Left lung (tissue), 4 donors: ENCODE measurements at regions not wholly inside any gene's neighbourhood (a gene's known extent, or its start where the extent isn't known, plus 50 kb on each side); places are given as distances from the start of the nearest gene placed in this dataset.

Experiments
- ATAC-seq: fragments of 200-7000 bp; cut with Tn5 transposase; one replicate; pipeline ENCODE4 v1.9.1; 2020; ENCODE audit warnings: moderate library complexity
- DNase-seq, 4 donors: peaks; one replicate each; pipeline ENCODE4 v3.0.0-alpha.2; 2013 to 2020
- H3K27ac ChIP-seq, 2 donors: fragments of 200-600 bp; sonication (generic) in 1 of 2; one replicate each; pipeline versions ENCODE4 v1.5.0 to v1.8.0; 2020 to 2021
- H3K27me3 ChIP-seq, 2 donors: fragments of 200-600 bp; sonication (generic) in 1 of 2; one replicate each; pipeline versions ENCODE4 v1.5.0 to v1.8.0; 2020 to 2021
- H3K36me3 ChIP-seq, 2 donors: fragments of 200-600 bp; sonication (generic) in 1 of 2; one replicate each; pipeline versions ENCODE4 v1.5.0 to v1.8.0; 2020 to 2021
- H3K4me1 ChIP-seq, 2 donors: fragments of 200-600 bp; one replicate each; pipeline ENCODE4 v1.8.0; 2021
- H3K4me3 ChIP-seq, 2 donors: fragments of 200-600 bp; sonication (generic) in 1 of 2; one replicate each; pipeline versions ENCODE4 v1.5.0 to v1.8.0; 2020 to 2021; ENCODE audit warnings: mild to moderate bottlenecking in 1 of 2
- H3K9me3 ChIP-seq, 2 donors: fragments of 200-600 bp; sonication (generic) in 1 of 2; one replicate each; pipeline versions ENCODE4 v1.5.0 to v1.8.0; 2020 to 2021
- intact Hi-C, 2 donors: fragments of 100-400 bp; cut with DNase I; formaldehyde crosslinking; loops; one replicate each; pipeline versions ENCODE4 v1.11.2 to v1.14.2; 2022
- TF ChIP-seq, protein P1 (sequence below), 2 donors: fragments of 200-600 bp; sonication (generic) in 1 of 2; IDR thresholded peaks; one replicate each; pipeline versions ENCODE4 v1.5.0 to v1.8.0; 2021; ENCODE audit warnings: antibody characterized with exemption in 2 of 2
- donor health status: DM: no; HTN: yes; CAD: no.
- donor health status: DM: no; HTN: no; CAD: no.

DNA sequence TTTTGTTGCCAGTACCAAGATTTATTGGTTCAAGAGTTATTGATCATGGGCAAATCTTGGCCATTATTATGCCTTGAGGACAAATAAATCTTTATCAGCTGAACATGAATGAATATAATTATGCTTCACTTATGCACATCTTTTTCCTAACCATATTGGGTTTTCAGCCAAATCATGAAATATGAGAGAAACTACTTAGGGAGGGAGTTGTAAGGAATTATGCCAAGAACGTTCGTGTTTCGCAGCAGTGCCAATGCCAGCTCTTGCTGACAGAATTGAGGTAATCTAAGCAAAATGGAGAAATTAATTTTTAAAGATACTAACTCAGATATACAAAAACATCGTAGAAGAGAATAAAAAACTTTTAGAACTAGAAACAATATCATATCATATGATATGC is 301.1 kb upstream of the SASH1 start:
- no peak for DNase-seq
- intact Hi-C loops: no loop called here
- H3K9me3 ChIP-seq: no peaks in the 10 kb centered on the region
- H3K36me3 ChIP-seq: no peaks in the 10 kb centered on the region
- TF ChIP-seq, protein P1, sequence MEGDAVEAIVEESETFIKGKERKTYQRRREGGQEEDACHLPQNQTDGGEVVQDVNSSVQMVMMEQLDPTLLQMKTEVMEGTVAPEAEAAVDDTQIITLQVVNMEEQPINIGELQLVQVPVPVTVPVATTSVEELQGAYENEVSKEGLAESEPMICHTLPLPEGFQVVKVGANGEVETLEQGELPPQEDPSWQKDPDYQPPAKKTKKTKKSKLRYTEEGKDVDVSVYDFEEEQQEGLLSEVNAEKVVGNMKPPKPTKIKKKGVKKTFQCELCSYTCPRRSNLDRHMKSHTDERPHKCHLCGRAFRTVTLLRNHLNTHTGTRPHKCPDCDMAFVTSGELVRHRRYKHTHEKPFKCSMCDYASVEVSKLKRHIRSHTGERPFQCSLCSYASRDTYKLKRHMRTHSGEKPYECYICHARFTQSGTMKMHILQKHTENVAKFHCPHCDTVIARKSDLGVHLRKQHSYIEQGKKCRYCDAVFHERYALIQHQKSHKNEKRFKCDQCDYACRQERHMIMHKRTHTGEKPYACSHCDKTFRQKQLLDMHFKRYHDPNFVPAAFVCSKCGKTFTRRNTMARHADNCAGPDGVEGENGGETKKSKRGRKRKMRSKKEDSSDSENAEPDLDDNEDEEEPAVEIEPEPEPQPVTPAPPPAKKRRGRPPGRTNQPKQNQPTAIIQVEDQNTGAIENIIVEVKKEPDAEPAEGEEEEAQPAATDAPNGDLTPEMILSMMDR (IDR thresholded peaks at IDR 0.05): no peak
- H3K27ac ChIP-seq: no peak overlapping the region
- H3K4me3 ChIP-seq: no peak overlapping the region
- no peaks in the 10 kb centered on the region for H3K4me1 ChIP-seq
- no peak for ATAC-seq
- H3K27me3 ChIP-seq: no peaks in the 10 kb centered on the region

DNA sequence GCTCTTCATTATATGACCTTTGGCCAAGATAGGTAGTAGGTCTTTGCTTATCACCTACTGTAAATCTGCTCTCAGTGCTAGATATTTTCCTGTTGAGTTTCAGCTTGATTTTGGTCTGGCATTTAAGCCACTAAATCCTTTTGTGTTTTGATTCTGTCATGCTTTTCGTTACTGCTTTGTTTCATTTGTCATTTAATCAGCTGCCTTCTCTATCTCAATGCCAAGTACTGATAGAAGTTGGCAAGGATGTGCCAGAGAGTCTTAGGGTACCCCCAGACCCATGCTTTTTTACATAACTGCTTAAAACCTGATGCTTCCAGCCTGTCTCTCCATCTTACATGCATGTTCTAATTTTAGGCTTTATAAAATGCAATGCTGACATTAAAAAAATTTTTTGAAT is 300.1 kb upstream of the SASH1 start:
- TF ChIP-seq, protein P1 (IDR thresholded peaks at IDR 0.05): no peak
- no peaks in the 10 kb centered on the region for H3K4me1 ChIP-seq
- no peak overlapping the region for H3K27ac ChIP-seq
- no peak overlapping the region for H3K4me3 ChIP-seq
- no peaks in the 10 kb centered on the region for H3K9me3 ChIP-seq
- H3K36me3 ChIP-seq: no peaks in the 10 kb centered on the region
- no peaks in the 10 kb centered on the region for H3K27me3 ChIP-seq
- ATAC-seq: no peak
- intact Hi-C loops: no loop called here
- no peak for DNase-seq

DNA sequence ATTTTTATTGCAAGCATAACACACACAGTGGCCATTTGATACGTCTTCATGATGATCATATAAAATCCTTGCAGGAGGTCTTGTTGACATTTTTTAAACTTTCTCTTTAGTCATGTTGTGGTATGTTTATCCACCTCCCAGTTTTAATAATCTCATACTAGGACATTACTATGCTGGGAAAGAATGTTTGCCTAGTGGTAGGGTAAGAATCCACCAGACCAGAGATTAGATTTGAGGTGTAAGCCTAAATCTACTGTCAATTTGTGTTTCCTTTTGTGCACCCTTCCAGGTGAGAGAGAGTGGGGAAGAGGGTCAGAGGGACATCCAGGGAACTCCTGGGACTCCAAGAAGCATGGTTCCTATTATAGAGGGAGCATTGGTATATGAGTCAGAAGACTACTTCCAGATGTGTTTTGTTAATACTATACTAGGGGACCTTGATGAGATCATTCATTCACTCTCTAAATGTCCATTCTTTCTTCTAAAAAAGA is 298.3 kb upstream of the SASH1 start:
- ATAC-seq (no peak), DNase-seq (no peak)
- intact Hi-C loops: no loop called here
- Histone ChIP-seq H3K36me3 (no peaks in the 10 kb centered on the region), H3K27me3 (no peaks in the 10 kb centered on the region), H3K9me3 (no peaks in the 10 kb centered on the region), H3K27ac (no peak overlapping the region), H3K4me1 (no peaks in the 10 kb centered on the region), H3K4me3 (no peak overlapping the region)
- TF ChIP-seq, protein P1 (IDR thresholded peaks at IDR 0.05): no peak

DNA sequence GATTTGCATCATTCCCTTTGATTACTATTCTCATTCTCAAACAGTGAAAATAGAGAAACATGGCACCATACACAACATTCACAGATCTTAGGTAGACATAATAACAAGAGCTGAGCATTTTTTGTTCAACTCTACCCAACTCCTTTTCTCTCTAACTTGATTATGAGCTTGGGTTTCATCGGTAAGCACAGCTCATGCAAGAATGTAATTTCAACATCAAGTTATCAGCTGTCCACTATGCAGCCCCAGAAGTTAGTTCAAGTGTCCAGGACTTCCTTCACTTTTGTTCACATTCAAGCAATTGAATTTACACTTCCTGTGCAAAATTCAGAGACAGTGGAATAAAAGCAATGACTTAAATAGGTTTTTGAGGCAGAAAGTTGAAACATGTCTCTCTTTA is 297.7 kb upstream of the SASH1 start:
- Histone ChIP-seq H3K36me3 (no peaks in the 10 kb centered on the region), H3K4me1 (no peaks in the 10 kb centered on the region), H3K27ac (no peak overlapping the region), H3K9me3 (no peaks in the 10 kb centered on the region), H3K27me3 (no peaks in the 10 kb centered on the region), H3K4me3 (no peak overlapping the region)
- intact Hi-C loops: no loop called here
- ATAC-seq: no peak
- DNase-seq: no peak
- TF ChIP-seq, protein P1 (IDR thresholded peaks at IDR 0.05): no peak

DNA sequence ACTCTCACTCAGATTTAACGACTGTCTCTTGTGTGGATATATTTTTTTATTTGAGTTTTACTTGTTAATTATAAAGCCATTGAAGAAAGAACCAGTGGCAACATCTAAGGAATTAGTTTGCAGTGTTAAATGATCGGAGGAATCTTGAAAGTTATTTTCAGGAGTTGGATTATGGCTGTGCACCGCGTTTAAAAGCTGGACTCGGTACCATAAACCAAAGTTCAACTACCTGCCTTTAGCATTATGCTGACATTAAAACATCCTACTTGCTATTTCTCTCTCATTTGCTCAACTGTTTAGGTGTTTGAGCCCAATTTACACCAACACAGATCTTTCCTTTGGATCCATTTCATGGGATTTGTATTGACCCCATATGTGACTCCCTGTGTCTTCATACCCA is 289.4 kb upstream of the SASH1 start:
- H3K27ac ChIP-seq: no peak overlapping the region
- no peaks in the 10 kb centered on the region for H3K36me3 ChIP-seq
- H3K9me3 ChIP-seq: peaks cover 0 to 6% of the 10 kb centered on the region in 2 donors
- ATAC-seq (no peak), DNase-seq (no peak)
- no peaks in the 10 kb centered on the region for H3K4me1 ChIP-seq
- intact Hi-C loops: no loop called here
- TF ChIP-seq, protein P1 (IDR thresholded peaks at IDR 0.05): no peak
- H3K4me3 ChIP-seq: no peak overlapping the region
- no peaks in the 10 kb centered on the region for H3K27me3 ChIP-seq
